HPDE6-E6E7 (cell line): ENCODE measurements at regions not wholly inside any gene's neighbourhood (a gene's known extent, or its start where the extent isn't known, plus 50 kb on each side); places are given as distances from the start of the nearest gene placed in this dataset.

Source experiments
- DNase-seq: peaks from one replicate; pipeline ENCODE4 v3.0.0; 2011; ENCODE audit warnings: missing footprints; ENCODE audit errors: extremely low spot score

GRCh38 chr1:30420519-30421050 lies 302.8 kb downstream of the MATN1 start:
- no peak for DNase-seq

- no peak for DNase-seq
Measured at GRCh38 chr1:30419831-30420230, 303.6 kb downstream of the MATN1 start.

GRCh38 chr1:30418939-30419720 lies 304.3 kb downstream of the MATN1 start:
- DNase-seq, result no peak

- DNase-seq, result no peak
Measured at GRCh38 chr1:30418061-30418938, 305.1 kb downstream of the MATN1 start.

- no peak for DNase-seq
Measured at GRCh38 chr1:30417701-30418046, 305.7 kb downstream of the MATN1 start.

GRCh38 chr1:30417001-30417700 lies 306.2 kb downstream of the MATN1 start:
- DNase-seq, result no peak

GRCh38 chr1:30416221-30416820 lies 307.1 kb downstream of the MATN1 start:
- DNase-seq, result no peak

- no peak for DNase-seq
Measured at GRCh38 chr1:30415171-30415940, 308.0 kb downstream of the MATN1 start.

- no peak for DNase-seq
Measured at GRCh38 chr1:30414851-30415165, 308.6 kb downstream of the MATN1 start.

- DNase-seq, result no peak
Measured at GRCh38 chr1:30414086-30414850, 309.1 kb downstream of the MATN1 start.

GRCh38 chr1:30413606-30414005 lies 309.8 kb downstream of the MATN1 start:
- DNase-seq, result no peak

- DNase-seq, result no peak
Measured at GRCh38 chr1:30413111-30413440, 310.3 kb downstream of the MATN1 start.

GRCh38 chr1:30412241-30413110 lies 310.9 kb downstream of the MATN1 start:
- no peak for DNase-seq

- no peak for DNase-seq
Measured at GRCh38 chr1:30411206-30411605, 312.2 kb downstream of the MATN1 start.

GRCh38 chr1:30410153-30410851 lies 313.1 kb downstream of the MATN1 start:
- no peak for DNase-seq

- no peak for DNase-seq
Measured at GRCh38 chr1:30409476-30410152, 313.8 kb downstream of the MATN1 start.

GRCh38 chr1:30407865-30408580 lies 315.4 kb downstream of the MATN1 start:
- no peak for DNase-seq
